ENCODE measurements at regions not wholly inside any gene's neighbourhood (a gene's known extent, or its start where the extent isn't known, plus 50 kb on each side); places are given as distances from the start of the nearest gene placed in this dataset.

- TF ChIP-seq CTCF (IDR thresholded peaks at IDR 0.05) (no peak), EZH2 (IDR thresholded peaks at IDR 0.05; ENCODE audit: borderline replicate concordance, insufficient read depth, low read depth, low read length, poor library complexity, severe bottlenecking) (no peak)
Measured at GRCh38 chr10:57925045-57925444, 342.6 kb downstream of the IPMK start.
